ENCODE measurements at regions not wholly inside any gene's neighbourhood (a gene's known extent, or its start where the extent isn't known, plus 50 kb on each side); places are given as distances from the start of the nearest gene placed in this dataset.
"Not testable (repeated sequence)": the region's sequence is repeated elsewhere in the genome, so short reads cannot be mapped to it uniquely, and the experiment has no call there.

GRCh38 chr14:27863166-27863565, 903.4 kb upstream of the FOXG1 start:
- TF ChIP-seq CTCF (IDR thresholded peaks at IDR 0.05): no peak
- no peak for DNase-seq (ENCODE audit: low spot score)
- Histone ChIP-seq H3K4me3 (no peak overlapping the region), H3K4me1 (ENCODE audit: control insufficient read depth in 1 of 2, low read depth in 2 of 2) (no peaks in the 10 kb centered on the region), H3K27ac (no peak overlapping the region), H3K36me3 (no peaks in the 10 kb centered on the region), H3K9me3 (no peaks in the 10 kb centered on the region), H3K27me3 (replicated peaks; ENCODE audit: insufficient read depth) (no peaks in the 10 kb centered on the region)
- ATAC-seq (ENCODE audit: insufficient number of reproducible peaks, low FRiP score, low read depth): no peak

DNA sequence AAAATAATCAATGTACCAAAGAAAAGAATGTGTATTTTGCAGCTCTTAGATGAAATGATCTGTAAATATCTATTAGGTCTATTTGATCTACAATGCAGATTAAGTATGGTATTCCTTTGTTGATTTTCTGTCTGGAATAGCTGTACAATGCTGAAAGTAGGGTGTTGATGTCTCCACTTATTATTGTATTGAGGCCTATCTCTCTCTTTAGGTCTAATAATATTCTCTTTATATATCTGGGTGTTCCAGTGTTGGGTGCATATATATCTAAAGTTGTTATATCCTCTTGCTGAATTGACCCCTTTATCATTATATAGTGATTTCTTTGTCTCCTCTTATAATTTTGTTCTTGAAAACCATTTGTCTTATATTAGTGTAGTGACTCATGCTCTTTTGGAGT, 885.5 kb upstream of the FOXG1 start:
- Histone ChIP-seq H3K4me1 (ENCODE audit: control insufficient read depth in 1 of 2, low read depth in 2 of 2) (no peaks in the 10 kb centered on the region), H3K27ac (no peak overlapping the region), H3K27me3 (replicated peaks; ENCODE audit: insufficient read depth) (no peaks in the 10 kb centered on the region), H3K4me3 (no peak overlapping the region), H3K36me3 (no peaks in the 10 kb centered on the region), H3K9me3 (no peaks in the 10 kb centered on the region)
- ATAC-seq (ENCODE audit: insufficient number of reproducible peaks, low FRiP score, low read depth) (no peak), DNase-seq (ENCODE audit: low spot score) (no peak)
- no peak for TF ChIP-seq CTCF (IDR thresholded peaks at IDR 0.05)

DNA sequence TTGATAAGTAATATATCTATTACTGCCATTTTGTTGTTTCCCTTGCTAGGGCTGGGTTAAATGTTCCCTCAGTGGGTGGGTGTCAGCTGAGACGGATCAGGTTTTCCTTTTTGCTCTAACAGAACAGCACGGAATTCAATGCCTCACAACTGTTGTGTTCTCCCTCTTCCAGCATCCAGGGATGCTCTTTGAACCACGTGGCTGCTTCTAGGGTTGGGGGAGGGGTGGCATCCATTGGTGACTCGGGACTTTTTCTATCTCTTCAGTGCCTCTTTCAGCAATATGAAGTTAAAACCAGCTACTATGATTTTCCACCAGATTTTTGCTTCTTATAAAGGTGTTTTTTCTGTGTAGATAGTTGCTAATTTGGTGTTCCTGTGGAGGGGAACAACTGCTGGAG, 884.9 kb upstream of the FOXG1 start:
- H3K27me3 ChIP-seq (replicated peaks; ENCODE audit: insufficient read depth): no peaks in the 10 kb centered on the region
- H3K27ac ChIP-seq: no peak overlapping the region
- H3K4me3 ChIP-seq: no peak overlapping the region
- no peaks in the 10 kb centered on the region for H3K9me3 ChIP-seq
- ATAC-seq (ENCODE audit: insufficient number of reproducible peaks, low FRiP score, low read depth): no peak
- H3K36me3 ChIP-seq: no peaks in the 10 kb centered on the region
- no peak for DNase-seq (ENCODE audit: low spot score)
- TF ChIP-seq CTCF (IDR thresholded peaks at IDR 0.05): no peak
- no peaks in the 10 kb centered on the region for H3K4me1 ChIP-seq (ENCODE audit: control insufficient read depth in 1 of 2, low read depth in 2 of 2)

- DNase-seq (ENCODE audit: low spot score) (no peak), ATAC-seq (ENCODE audit: insufficient number of reproducible peaks, low FRiP score, low read depth) (no peak)
- H3K36me3 ChIP-seq: no peaks in the 10 kb centered on the region
- no peaks in the 10 kb centered on the region for H3K27me3 ChIP-seq (replicated peaks; ENCODE audit: insufficient read depth)
- no peak for TF ChIP-seq CTCF (IDR thresholded peaks at IDR 0.05)
- no peaks in the 10 kb centered on the region for H3K4me1 ChIP-seq (ENCODE audit: control insufficient read depth in 1 of 2, low read depth in 2 of 2)
- no peak overlapping the region for H3K4me3 ChIP-seq
- no peaks in the 10 kb centered on the region for H3K9me3 ChIP-seq
- no peak overlapping the region for H3K27ac ChIP-seq
Measured at GRCh38 chr14:27886256-27886655, 880.3 kb upstream of the FOXG1 start.

DNA sequence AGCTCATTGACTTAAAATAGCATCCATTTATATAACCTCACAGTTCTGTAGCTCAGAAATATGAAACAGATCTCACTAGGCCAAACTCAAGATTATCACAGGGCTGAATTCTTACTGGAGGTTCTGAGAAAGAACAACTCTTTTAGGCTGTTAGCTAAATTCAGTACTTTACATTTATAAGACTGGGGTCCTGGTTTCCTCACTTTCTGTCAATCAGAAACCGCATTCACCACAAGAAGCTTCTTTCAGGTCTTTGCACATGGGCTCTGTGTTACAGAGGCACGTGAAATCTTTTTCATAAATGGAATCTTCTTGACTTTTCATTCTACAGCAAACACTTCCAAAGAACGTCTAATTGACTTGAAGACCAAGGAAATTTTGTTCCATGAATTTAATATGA, 876.3 kb upstream of the FOXG1 start:
- Histone ChIP-seq H3K27ac (no peak overlapping the region), H3K27me3 (replicated peaks; ENCODE audit: insufficient read depth) (no peaks in the 10 kb centered on the region), H3K4me1 (ENCODE audit: control insufficient read depth in 1 of 2, low read depth in 2 of 2) (no peaks in the 10 kb centered on the region), H3K4me3 (no peak overlapping the region), H3K9me3 (no peaks in the 10 kb centered on the region), H3K36me3 (no peaks in the 10 kb centered on the region)
- TF ChIP-seq CTCF (IDR thresholded peaks at IDR 0.05): no peak
- ATAC-seq (ENCODE audit: insufficient number of reproducible peaks, low FRiP score, low read depth): no peak
- DNase-seq (ENCODE audit: low spot score): no peak

GRCh38 chr14:27908484-27908883, 858.1 kb upstream of the FOXG1 start:
- H3K27me3 ChIP-seq (replicated peaks; ENCODE audit: insufficient read depth); H3K36me3 ChIP-seq; H3K4me1 ChIP-seq (ENCODE audit: control insufficient read depth in 1 of 2, low read depth in 2 of 2); DNase-seq (ENCODE audit: low spot score); ATAC-seq (ENCODE audit: insufficient number of reproducible peaks, low FRiP score, low read depth); H3K9me3 ChIP-seq; H3K4me3 ChIP-seq; H3K27ac ChIP-seq: not testable (repeated sequence)
